ENCODE measurements at regions not wholly inside any gene's neighbourhood (a gene's known extent, or its start where the extent isn't known, plus 50 kb on each side); places are given as distances from the start of the nearest gene placed in this dataset.

DNA sequence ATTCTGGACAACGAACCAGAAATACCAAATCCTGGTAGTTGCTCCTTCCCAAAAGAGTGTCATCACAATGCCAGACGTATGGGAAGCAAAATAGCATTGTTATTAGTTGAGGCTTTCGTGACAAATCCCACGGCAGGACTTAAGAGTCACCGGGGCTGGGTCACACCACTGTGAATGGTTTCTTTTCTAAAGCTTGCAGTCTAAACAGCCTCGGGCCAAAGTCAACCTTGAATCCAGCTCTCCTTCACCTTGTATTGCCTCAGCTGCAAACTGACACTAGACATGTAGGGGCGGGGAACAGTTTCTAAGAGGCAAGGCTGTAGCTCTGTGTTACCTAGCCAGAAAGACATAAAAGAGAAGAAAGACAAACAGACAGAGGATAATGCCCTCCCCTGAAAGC is 734.8 kb downstream of the MED13L start (continued):
- TF ChIP-seq, protein P1, sequence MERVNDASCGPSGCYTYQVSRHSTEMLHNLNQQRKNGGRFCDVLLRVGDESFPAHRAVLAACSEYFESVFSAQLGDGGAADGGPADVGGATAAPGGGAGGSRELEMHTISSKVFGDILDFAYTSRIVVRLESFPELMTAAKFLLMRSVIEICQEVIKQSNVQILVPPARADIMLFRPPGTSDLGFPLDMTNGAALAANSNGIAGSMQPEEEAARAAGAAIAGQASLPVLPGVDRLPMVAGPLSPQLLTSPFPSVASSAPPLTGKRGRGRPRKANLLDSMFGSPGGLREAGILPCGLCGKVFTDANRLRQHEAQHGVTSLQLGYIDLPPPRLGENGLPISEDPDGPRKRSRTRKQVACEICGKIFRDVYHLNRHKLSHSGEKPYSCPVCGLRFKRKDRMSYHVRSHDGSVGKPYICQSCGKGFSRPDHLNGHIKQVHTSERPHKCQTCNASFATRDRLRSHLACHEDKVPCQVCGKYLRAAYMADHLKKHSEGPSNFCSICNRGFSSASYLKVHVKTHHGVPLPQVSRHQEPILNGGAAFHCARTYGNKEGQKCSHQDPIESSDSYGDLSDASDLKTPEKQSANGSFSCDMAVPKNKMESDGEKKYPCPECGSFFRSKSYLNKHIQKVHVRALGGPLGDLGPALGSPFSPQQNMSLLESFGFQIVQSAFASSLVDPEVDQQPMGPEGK (CRISPR knock-in tag; IDR thresholded peaks at IDR 0.05; ENCODE audit: borderline replicate concordance): no peak
- TF ChIP-seq, protein P2, sequence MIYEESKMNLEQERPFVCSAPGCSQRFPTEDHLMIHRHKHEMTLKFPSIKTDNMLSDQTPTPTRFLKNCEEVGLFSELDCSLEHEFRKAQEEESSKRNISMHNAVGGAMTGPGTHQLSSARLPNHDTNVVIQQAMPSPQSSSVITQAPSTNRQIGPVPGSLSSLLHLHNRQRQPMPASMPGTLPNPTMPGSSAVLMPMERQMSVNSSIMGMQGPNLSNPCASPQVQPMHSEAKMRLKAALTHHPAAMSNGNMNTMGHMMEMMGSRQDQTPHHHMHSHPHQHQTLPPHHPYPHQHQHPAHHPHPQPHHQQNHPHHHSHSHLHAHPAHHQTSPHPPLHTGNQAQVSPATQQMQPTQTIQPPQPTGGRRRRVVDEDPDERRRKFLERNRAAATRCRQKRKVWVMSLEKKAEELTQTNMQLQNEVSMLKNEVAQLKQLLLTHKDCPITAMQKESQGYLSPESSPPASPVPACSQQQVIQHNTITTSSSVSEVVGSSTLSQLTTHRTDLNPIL (CRISPR knock-in tag; IDR thresholded peaks at IDR 0.05; ENCODE audit: low read depth): no peak
- no peak for TF ChIP-seq PPARA (CRISPR knock-in tag; IDR thresholded peaks at IDR 0.05; ENCODE audit: borderline replicate concordance)
- no peak for TF ChIP-seq CSDC2 (CRISPR knock-in tag; IDR thresholded peaks at IDR 0.05)
- TF ChIP-seq ZFP30 (CRISPR knock-in tag; IDR thresholded peaks at IDR 0.05): no peak
- TF ChIP-seq ZNF70 (CRISPR knock-in tag; IDR thresholded peaks at IDR 0.05): no peak
- no peak for TF ChIP-seq ZNF565 (CRISPR knock-in tag; conservative IDR thresholded peaks at IDR 0.05; ENCODE audit: low read depth)
- no peak for TF ChIP-seq TOX (CRISPR knock-in tag; IDR thresholded peaks at IDR 0.05; ENCODE audit: borderline replicate concordance)

DNA sequence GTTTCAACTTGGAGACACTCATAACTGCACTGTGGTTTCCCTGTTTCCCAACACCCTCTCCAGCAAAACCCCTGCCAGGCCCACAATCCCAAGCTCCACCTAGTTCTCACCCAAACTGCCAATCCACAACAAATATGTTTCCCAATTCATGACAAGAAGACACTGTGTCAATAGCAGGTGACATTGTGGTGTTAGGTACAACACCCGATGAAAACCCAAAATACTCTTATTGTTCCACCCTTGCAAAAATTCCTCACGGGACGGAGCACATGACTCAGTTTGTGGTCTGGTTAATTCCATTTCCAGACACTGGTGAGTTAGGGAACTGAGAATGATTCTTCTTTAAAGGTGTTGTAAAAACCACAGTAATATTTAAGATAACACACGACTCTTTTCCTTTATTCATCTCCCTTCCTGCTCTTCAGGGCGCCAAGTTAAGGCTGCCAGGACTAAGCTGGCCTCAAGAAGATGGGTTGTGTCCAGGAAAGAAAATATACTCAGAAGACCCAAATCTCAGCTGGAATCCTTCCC is 735.5 kb downstream of the MED13L start:
- TF ChIP-seq, protein P3, sequence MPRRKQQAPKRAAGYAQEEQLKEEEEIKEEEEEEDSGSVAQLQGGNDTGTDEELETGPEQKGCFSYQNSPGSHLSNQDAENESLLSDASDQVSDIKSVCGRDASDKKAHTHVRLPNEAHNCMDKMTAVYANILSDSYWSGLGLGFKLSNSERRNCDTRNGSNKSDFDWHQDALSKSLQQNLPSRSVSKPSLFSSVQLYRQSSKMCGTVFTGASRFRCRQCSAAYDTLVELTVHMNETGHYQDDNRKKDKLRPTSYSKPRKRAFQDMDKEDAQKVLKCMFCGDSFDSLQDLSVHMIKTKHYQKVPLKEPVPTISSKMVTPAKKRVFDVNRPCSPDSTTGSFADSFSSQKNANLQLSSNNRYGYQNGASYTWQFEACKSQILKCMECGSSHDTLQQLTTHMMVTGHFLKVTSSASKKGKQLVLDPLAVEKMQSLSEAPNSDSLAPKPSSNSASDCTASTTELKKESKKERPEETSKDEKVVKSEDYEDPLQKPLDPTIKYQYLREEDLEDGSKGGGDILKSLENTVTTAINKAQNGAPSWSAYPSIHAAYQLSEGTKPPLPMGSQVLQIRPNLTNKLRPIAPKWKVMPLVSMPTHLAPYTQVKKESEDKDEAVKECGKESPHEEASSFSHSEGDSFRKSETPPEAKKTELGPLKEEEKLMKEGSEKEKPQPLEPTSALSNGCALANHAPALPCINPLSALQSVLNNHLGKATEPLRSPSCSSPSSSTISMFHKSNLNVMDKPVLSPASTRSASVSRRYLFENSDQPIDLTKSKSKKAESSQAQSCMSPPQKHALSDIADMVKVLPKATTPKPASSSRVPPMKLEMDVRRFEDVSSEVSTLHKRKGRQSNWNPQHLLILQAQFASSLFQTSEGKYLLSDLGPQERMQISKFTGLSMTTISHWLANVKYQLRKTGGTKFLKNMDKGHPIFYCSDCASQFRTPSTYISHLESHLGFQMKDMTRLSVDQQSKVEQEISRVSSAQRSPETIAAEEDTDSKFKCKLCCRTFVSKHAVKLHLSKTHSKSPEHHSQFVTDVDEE (CRISPR knock-in tag; IDR thresholded peaks at IDR 0.05): no peak
- no peak for TF ChIP-seq ZC3H10 (CRISPR knock-in tag; IDR thresholded peaks at IDR 0.05)
- no peak for TF ChIP-seq ZNF70 (CRISPR knock-in tag; IDR thresholded peaks at IDR 0.05)
- TF ChIP-seq PPARA (CRISPR knock-in tag; IDR thresholded peaks at IDR 0.05; ENCODE audit: borderline replicate concordance): no peak
- TF ChIP-seq ISL1 (CRISPR knock-in tag; IDR thresholded peaks at IDR 0.05): no peak
- no peak for TF ChIP-seq BACH2 (CRISPR knock-in tag; IDR thresholded peaks at IDR 0.05; ENCODE audit: borderline replicate concordance)
- TF ChIP-seq, protein P2 (CRISPR knock-in tag; IDR thresholded peaks at IDR 0.05; ENCODE audit: low read depth): no peak
- TF ChIP-seq CSDC2 (CRISPR knock-in tag; IDR thresholded peaks at IDR 0.05): no peak
- no peak for TF ChIP-seq OSR1 (CRISPR knock-in tag; IDR thresholded peaks at IDR 0.05)
- TF ChIP-seq, protein P4, sequence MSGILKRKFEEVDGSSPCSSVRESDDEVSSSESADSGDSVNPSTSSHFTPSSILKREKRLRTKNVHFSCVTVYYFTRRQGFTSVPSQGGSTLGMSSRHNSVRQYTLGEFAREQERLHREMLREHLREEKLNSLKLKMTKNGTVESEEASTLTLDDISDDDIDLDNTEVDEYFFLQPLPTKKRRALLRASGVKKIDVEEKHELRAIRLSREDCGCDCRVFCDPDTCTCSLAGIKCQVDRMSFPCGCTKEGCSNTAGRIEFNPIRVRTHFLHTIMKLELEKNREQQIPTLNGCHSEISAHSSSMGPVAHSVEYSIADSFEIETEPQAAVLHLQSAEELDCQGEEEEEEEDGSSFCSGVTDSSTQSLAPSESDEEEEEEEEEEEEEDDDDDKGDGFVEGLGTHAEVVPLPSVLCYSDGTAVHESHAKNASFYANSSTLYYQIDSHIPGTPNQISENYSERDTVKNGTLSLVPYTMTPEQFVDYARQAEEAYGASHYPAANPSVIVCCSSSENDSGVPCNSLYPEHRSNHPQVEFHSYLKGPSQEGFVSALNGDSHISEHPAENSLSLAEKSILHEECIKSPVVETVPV (CRISPR knock-in tag; IDR thresholded peaks at IDR 0.05): no peak
- no peak for TF ChIP-seq ZFP3 (CRISPR knock-in tag; IDR thresholded peaks at IDR 0.05)
- no peak for TF ChIP-seq RARB (CRISPR knock-in tag; IDR thresholded peaks at IDR 0.05)
- no peak for TF ChIP-seq SNAI2 (CRISPR knock-in tag; IDR thresholded peaks at IDR 0.05)
- no peak for TF ChIP-seq TOX (CRISPR knock-in tag; IDR thresholded peaks at IDR 0.05; ENCODE audit: borderline replicate concordance)
- TF ChIP-seq ESRRG (CRISPR knock-in tag; IDR thresholded peaks at IDR 0.05): no peak
- TF ChIP-seq, protein P1 (CRISPR knock-in tag; IDR thresholded peaks at IDR 0.05; ENCODE audit: borderline replicate concordance): no peak
- TF ChIP-seq ARNTL (CRISPR knock-in tag; IDR thresholded peaks at IDR 0.05; ENCODE audit: borderline replicate concordance, low read depth): no peak
- TF ChIP-seq ZNF565 (CRISPR knock-in tag; conservative IDR thresholded peaks at IDR 0.05; ENCODE audit: low read depth): no peak
- TF ChIP-seq GLIS3 (CRISPR knock-in tag; IDR thresholded peaks at IDR 0.05): no peak
- no peak for ATAC-seq
